HFFc6 (cell line): ENCODE measurements at regions not wholly inside any gene's neighbourhood (a gene's known extent, or its start where the extent isn't known, plus 50 kb on each side); places are given as distances from the start of the nearest gene placed in this dataset.

Experiments
- DNase-seq: peaks from one replicate; pipeline ENCODE4 v3.0.0-alpha.2; 2018
- H3K27ac Mint-ChIP-seq: 2 replicates; pipeline ENCODE4 v1.8.0; 2020; ENCODE audit warnings: mild to moderate bottlenecking, mixed read lengths
- H3K27me3 Mint-ChIP-seq: 2 replicates; pipeline ENCODE4 v1.8.0; 2021; ENCODE audit warnings: mild to moderate bottlenecking, moderate library complexity, mixed read lengths; ENCODE audit not compliant: insufficient read depth
- H3K36me3 Mint-ChIP-seq: 2 replicates; pipeline ENCODE4 v1.8.0; 2021; ENCODE audit warnings: low read depth, mixed read lengths
- H3K4me1 Mint-ChIP-seq: 2 replicates; pipeline ENCODE4 v1.8.0; 2020; ENCODE audit warnings: low read depth, mixed read lengths
- H3K4me3 Mint-ChIP-seq: 2 replicates; pipeline ENCODE4 v1.8.0; 2020; ENCODE audit warnings: mild to moderate bottlenecking, moderate library complexity, mixed read lengths
- H3K9me3 Mint-ChIP-seq: 2 replicates; pipeline ENCODE4 v1.8.0; 2020; ENCODE audit warnings: mild to moderate bottlenecking, mixed read lengths
- CTCF ChIP-seq: fragments of 200-600 bp; sonication (generic); IDR thresholded peaks from 2 replicates; pipeline ENCODE4 v1.5.0; 2021; ENCODE audit warnings: antibody characterized with exemption, mild to moderate bottlenecking

GRCh38 chr4:125447551-125448290 is 133.0 kb downstream of the FAT4 start:
- TF ChIP-seq CTCF: no peak
- Mint-ChIP-seq H3K36me3 (peaks cover 43% of the 10 kb centered on the region), H3K4me1 (no peaks in the 10 kb centered on the region), H3K27ac (no peak overlapping the region), H3K4me3 (no peak overlapping the region), H3K9me3 (no peaks in the 10 kb centered on the region), H3K27me3 (no peaks in the 10 kb centered on the region)
- DNase-seq: no peak

- Mint-ChIP-seq H3K36me3 (peaks cover 17% of the 10 kb centered on the region), H3K4me3 (no peak overlapping the region), H3K9me3 (no peaks in the 10 kb centered on the region), H3K27ac (no peak overlapping the region), H3K4me1 (no peaks in the 10 kb centered on the region), H3K27me3 (no peaks in the 10 kb centered on the region; the same call in 1 of the 2 replicates)
- no peak for DNase-seq
- TF ChIP-seq CTCF: no peak
These were observed 141.3 kb downstream of the FAT4 start for GRCh38 chr4:125456075-125456474.

- H3K4me3 Mint-ChIP-seq: no peak overlapping the region
- no peak for TF ChIP-seq CTCF
- no peak for DNase-seq
- no peaks in the 10 kb centered on the region; the same call in 1 of the 2 replicates for H3K27me3 Mint-ChIP-seq
- no peaks in the 10 kb centered on the region for H3K36me3 Mint-ChIP-seq
- no peaks in the 10 kb centered on the region for H3K9me3 Mint-ChIP-seq
- no peaks in the 10 kb centered on the region for H3K4me1 Mint-ChIP-seq
- no peak overlapping the region for H3K27ac Mint-ChIP-seq
These were observed 144.8 kb downstream of the FAT4 start for GRCh38 chr4:125459531-125459930.

- Mint-ChIP-seq H3K27ac (no peak overlapping the region), H3K4me3 (no peak overlapping the region), H3K36me3 (peaks cover 10% of the 10 kb centered on the region; the same call in 1 of the 2 replicates), H3K27me3 (no peaks in the 10 kb centered on the region), H3K4me1 (0 out of 2 replicates have a peak, but pooled peaks cover 6% of the 10 kb centered on the region), H3K9me3 (no peaks in the 10 kb centered on the region)
- no peak for TF ChIP-seq CTCF
- no peak for DNase-seq
These were observed 147.1 kb downstream of the FAT4 start for GRCh38 chr4:125461676-125462363.

- Mint-ChIP-seq H3K4me3 (no peak overlapping the region), H3K27me3 (no peaks in the 10 kb centered on the region), H3K27ac (no peak overlapping the region), H3K4me1 (0 out of 2 replicates have a peak, but pooled peaks cover 6% of the 10 kb centered on the region), H3K9me3 (no peaks in the 10 kb centered on the region), H3K36me3 (peaks cover 17% of the 10 kb centered on the region)
- TF ChIP-seq CTCF: no peak
- no peak for DNase-seq
These were observed 149.4 kb downstream of the FAT4 start for GRCh38 chr4:125464146-125464545.
